Ammon's horn (tissue), 1 donor: ENCODE measurements at regions not wholly inside any gene's neighbourhood (a gene's known extent, or its start where the extent isn't known, plus 50 kb on each side); places are given as distances from the start of the nearest gene placed in this dataset.
"Not testable (repeated sequence)": the region's sequence is repeated elsewhere in the genome, so short reads cannot be mapped to it uniquely, and the experiment has no call there.

Source experiments
- DNase-seq: peaks from one replicate; pipeline ENCODE4 v3.0.0-alpha.2; 2016; ENCODE audit warnings: low spot score

DNA sequence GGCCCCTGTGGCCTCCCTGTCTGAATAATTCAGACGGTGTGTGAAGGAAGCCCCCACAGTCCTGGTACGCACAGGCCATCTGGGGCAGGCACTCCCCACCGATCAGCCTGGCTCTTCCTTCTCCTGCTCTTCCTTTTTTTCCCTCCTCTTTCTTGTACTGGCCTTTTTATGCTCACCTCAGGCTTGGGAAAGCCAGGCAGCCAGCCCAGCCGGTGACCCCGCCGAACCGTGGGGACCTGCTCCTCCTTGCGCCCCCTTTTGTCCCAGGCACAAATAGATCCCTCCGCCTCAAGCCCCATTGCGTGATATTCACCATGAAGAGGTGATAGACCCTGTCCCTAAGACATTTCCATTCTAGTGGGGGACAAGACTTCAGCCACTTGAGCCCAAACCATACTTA is 80.2 kb upstream of the BRD7 start:
- DNase-seq, result no peak

DNA sequence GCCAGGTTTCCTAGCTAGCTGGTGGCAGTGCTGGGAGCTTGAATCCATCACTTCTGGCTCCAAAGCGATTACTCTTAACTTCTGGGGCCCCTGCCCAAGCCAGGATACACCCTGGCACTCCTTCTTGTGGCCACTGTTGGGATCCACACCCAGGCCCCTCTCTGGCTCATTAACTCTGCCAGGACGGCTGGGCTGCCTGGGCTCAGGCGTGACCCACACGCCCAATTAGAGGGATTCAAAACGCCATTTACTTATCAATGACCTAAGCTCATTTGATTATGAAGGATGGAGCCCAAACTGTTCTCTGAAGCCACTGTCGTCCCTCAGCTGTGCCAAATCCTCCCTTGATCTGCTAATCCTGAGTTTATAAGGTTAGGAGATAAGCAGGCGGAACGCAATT is 79.7 kb upstream of the BRD7 start:
- no peak for DNase-seq

DNA sequence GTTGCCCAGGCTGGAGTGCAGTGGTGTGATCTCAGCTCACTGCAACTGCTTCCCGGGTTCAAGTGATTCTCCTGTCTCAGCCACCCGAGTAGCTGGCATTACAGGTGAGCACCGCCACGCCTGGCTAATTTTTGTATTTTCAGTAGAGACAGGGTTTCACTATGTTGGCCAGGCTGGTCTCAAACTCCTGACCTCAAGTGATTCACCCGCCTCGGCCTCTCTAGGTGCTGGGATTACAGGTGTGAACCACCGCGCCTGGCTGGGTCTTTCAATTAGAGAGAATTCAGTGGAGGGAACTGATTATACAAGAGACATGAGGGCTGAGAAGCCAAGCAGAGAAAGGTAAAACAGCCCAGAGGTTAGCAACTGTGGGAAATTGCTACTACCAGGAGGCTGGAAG is 78.6 kb upstream of the BRD7 start:
- not testable (repeated sequence) for DNase-seq

DNA sequence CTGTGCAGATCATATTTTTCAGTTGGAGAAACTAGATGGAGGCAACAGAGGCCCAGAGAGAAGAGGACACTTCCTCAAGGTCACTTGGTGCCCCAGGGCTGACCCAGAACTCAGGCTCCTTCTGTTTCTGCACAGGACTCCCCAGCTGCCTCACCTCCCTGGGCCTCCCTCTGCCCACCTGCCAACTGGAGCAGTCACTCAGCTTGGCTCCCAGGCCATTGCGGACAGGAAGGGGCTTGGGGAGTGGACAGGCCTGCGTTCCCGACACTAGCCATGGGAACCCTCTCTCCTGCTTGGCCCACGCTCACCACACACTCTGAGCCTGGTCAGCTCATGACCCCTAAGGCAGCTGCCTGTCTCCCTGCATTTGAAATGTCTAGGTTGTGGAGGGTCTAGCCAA is 78.1 kb upstream of the BRD7 start:
- no peak for DNase-seq

GRCh38 chr16:50445621-50446555 is 77.1 kb upstream of the BRD7 start:
- DNase-seq, result no peak

DNA sequence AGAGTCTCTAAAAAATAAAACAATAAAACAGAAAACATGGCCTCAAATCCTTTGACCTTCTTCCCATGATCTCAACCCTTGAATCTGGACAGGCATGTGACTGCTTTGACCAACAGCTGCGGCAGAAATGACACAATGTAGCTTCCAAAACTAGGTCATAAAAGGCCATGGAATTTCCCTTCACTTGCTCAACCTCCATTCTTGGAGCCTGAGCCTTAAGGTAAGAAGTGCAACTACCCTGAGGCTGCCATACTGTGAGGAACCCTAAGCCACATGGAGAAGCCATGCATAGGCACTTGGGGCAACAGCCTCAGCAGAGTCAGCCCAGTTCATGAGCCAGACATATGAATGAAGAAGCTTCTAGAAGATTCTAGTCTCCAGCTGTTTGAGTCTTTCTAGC is 75.7 kb upstream of the BRD7 start:
- no peak for DNase-seq

DNA sequence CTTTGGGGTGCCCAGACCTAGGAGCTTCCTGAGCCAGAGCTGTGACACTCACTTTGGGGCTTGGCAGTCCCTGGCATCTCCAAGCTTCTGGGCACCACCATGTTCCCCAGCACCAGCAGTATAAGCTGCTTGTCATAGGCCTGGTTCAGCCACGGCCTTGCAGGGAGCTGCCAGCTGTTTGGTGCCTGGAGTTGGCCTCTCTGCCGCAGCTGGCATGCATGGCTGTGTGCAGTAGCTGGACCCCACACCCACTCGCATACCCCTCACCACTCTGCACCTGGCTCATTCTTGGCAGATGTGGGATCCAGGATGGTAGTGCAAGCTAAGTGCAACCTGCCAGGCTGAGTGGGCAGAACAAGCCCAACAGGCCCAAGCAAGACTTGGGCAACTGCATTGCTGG is 73.4 kb upstream of the BRD7 start:
- no peak for DNase-seq

- DNase-seq, result no peak
These were observed 72.8 kb upstream of the BRD7 start for GRCh38 chr16:50441486-50442157.

DNA sequence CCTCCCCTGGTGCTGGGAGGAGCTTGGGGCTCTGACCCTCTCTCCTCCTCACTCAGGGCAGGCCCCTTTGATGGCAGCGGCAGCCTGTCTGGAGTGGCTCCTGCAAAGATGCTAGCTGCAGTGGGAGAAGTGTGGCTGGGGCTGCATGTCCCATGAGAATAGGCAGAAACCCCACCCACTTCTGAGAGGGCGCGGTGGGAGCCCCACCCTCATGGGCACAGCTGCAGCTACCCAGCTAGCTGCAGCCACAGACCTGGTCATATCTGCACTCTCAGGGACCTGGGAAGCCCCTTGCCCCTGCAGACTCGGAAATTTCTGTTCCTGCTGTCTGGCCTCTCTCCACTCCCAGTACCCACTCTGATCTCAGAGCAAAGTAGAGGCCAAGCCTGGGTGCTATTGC is 72.2 kb upstream of the BRD7 start:
- DNase-seq, result no peak

DNA sequence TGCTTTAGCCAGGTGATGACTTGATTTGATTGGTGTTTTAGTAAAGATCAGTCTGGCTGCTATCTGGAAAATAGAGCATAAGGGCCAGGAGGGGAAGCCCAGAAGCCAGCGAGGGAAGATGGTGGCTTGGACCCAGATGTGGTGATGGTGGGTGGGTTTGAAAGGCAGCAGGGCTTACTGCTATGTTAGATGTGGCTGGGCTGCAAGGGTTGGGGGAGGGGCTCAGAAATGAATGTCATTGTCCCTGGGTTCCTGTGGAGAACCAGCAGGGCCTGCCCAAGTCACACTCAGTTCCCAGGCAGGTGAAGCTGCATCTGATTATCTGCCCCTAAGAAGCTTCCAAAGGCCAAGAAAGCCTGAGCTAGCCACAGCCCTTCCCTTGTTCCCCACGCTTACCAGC is 71.7 kb upstream of the BRD7 start:
- DNase-seq, result no peak

- no peak for DNase-seq
These were observed 69.1 kb upstream of the BRD7 start for GRCh38 chr16:50437769-50438437.

DNA sequence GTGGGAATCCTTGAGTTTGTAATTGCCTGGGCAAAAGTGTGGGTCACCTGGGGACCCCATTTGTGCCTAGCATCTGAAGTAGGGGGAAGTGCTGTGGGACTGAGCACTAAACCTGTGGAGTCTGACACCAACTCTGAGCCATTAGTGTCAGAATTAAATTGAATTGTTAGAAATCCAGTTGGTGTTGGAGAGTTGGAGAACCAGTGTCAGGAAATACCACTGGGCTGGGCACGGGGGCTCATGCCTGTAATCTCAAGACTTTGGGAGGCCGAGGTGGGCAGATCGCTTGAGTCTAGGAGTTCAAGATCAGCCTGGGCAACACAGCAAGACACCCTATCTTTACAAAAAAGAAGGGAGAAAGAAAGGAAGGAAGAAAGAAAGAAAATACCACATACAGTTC is 67.5 kb upstream of the BRD7 start:
- DNase-seq, result no peak

GRCh38 chr16:50434872-50435478 is 66.2 kb upstream of the BRD7 start:
- no peak for DNase-seq

- DNase-seq, result no peak
These were observed 61.3 kb upstream of the BRD7 start for GRCh38 chr16:50430076-50430475.

DNA sequence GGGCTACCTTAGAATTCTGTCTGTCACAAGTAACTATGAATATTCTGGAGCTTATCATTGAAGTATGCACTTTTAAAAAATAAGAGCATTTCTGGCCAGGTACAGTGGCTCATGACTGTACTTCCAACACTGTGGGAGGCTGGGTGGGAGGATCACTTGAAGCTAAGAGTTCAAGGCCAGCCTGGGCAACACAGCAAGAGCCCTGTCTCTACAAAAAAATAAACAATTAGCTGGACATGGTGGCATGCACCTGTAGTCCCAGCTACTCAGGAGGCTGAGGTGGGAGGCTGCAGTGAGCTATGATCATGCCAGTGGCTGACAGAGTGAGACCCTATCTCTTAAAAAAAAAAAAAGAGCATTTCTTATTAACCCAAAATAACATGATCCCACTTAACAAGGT is 60.0 kb upstream of the BRD7 start:
- DNase-seq, result no peak

DNA sequence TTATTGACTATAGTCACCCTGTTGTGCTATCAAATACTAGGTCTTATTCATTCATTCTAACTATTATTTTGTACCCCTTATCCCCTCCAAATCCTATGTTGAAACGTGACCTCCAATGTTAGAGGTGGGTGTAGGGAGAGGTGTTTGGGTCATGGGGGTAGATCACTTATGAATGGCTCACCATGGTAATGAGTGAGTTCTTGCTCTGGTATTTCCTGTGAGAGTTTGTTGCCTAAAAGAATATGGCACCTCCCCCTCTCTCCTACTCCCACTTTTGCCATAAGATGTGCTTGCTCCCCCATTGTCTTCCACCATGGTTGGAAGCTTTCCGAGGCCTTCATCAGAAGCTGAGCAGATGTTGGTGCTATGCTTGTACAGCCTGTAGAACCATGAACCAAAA is 59.3 kb upstream of the BRD7 start:
- no peak for DNase-seq

DNA sequence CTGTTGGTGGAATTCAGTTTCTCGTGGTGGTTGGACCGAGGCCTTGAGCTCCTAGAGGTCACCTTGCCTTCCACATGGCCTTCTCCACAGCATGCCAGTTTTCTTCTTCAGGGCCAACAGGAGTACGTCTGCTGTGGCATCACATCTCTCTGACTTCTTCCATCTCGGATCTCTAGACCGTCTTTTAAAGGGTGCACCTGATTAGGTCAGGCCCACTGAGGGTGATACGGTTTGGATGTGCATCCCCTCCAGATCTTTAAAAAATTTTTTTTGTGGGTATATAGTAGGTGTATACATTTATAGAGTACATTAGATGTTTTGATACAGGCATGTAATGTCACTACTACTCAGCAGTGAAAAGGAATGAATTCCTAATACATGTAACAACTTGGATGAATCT is 58.3 kb upstream of the BRD7 start:
- no peak for DNase-seq

DNA sequence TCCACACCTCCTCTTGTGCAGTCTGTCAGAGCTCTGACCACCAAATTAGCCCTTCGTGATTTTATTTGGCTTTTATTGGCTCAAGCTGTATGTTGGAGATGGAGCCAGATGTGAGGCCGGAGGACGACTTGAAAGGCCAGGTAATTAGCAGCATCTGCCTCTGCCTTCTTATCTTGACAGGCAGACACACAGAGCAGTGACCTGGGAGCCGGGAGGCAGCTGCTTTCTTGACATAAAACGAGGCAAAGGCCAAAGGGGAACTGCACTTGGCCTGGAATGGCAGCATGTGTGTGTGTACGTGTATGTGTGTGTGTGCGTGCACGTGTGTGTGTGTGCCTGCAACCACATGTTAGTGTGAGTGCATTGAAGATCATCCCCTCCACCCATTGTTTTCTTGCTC is 56.9 kb upstream of the BRD7 start:
- no peak for DNase-seq

GRCh38 chr16:50425044-50425443 is 56.3 kb upstream of the BRD7 start:
- no peak for DNase-seq

DNA sequence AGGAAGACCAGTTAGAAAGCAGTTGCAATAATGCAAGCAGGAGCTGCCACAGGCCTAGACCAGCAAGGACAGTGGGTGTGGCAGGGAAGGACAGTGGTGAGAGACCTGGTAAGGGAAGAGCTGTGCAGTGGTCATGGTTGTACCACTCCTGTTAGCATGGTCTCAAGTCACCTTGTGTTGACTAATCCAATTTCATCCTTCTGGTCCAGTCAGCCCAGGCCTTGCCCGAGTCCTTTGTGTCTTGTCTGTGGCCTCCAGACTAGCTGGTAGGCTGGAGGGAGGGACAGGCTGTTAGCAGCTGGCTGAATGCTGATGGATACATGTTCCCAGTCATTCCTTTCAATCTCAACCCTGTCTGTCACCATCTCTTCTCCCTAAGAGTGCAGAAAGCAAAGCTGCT is 54.1 kb upstream of the BRD7 start:
- DNase-seq, result no peak

DNA sequence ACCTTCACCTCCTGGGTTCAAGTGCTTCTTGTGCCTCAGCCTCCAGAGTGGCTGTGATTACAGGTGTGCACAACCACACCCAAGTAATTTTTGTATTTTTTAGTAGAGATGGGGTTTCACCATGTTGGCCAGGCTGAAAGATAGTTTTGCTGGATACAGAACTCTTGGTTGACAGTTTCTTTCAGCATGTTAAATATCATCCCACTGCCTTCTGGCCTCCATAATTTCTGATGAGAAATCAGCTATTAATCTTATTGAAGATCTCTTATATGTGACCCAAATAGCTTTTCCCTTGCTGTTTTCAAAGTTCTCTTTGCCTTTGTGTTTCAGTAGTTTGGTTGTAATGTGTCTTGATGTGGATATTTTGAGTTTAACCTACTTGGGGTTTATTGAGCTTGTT is 50.3 kb upstream of the BRD7 start:
- DNase-seq, result no peak
